Head of caudate nucleus (tissue), 42 donors: ENCODE measurements at regions not wholly inside any gene's neighbourhood (a gene's known extent, or its start where the extent isn't known, plus 50 kb on each side); places are given as distances from the start of the nearest gene placed in this dataset.
"Not testable (repeated sequence)": the region's sequence is repeated elsewhere in the genome, so short reads cannot be mapped to it uniquely, and the experiment has no call there.

ENCODE experiments used
- DNase-seq, 42 donors: peaks; one replicate each; pipeline versions ENCODE4 v3.0.0 to v3.0.0-alpha.2; 2020 to 2021; ENCODE audit warnings: mixed read lengths in 7 of 42
- intact Hi-C: fragments of 100-400 bp; cut with DNase I; formaldehyde crosslinking; loops from one replicate; pipeline ENCODE4 v1.15.0; 2022

GRCh38 chr11:93608364-93608763, 53.1 kb upstream of the CEP295 start:
- DNase-seq, result peak in 5 of 42 donors; percentile 7 to 38 (median 10)
- intact Hi-C loops, result no loop called here

GRCh38 chr11:93606721-93607120, 54.8 kb upstream of the CEP295 start:
- DNase-seq, result no peak
- intact Hi-C loops, result no loop called here

- intact Hi-C loops, result no loop called here
- no peak for DNase-seq
These were observed 55.2 kb upstream of the CEP295 start for GRCh38 chr11:93606314-93606713.

GRCh38 chr11:93605642-93606041, 55.8 kb upstream of the CEP295 start:
- intact Hi-C loops, result no loop called here
- no peak for DNase-seq

GRCh38 chr11:93604008-93604660, 57.3 kb upstream of the CEP295 start:
- DNase-seq, result no peak
- intact Hi-C loops, result no loop called here

GRCh38 chr11:93603225-93604007, 58.1 kb upstream of the CEP295 start:
- DNase-seq, result no peak
- intact Hi-C loops, result no loop called here

GRCh38 chr11:93596171-93596570, 53.0 kb upstream of the SMCO4 start:
- DNase-seq, intact Hi-C loops: not testable (repeated sequence)
